GM13976 (cell line): ENCODE measurements at regions not wholly inside any gene's neighbourhood (a gene's known extent, or its start where the extent isn't known, plus 50 kb on each side); places are given as distances from the start of the nearest gene placed in this dataset.
"Not testable (repeated sequence)": the region's sequence is repeated elsewhere in the genome, so short reads cannot be mapped to it uniquely, and the experiment has no call there.

ENCODE experiments used
- DNase-seq: peaks from one replicate; pipeline ENCODE4 v3.0.0; 2012; ENCODE audit warnings: low spot score
- in situ Hi-C: fragments of 300-500 bp; cut with MboI; formaldehyde crosslinking; loops from one replicate; pipeline ENCODE4 v1.12.0; 2022; ENCODE audit warnings: low sequenced_read_pairs, mixed read lengths, inconsistent platforms; ENCODE audit not compliant: unreplicated experiment
- TF ChIP-seq, protein P1 (sequence below): IDR thresholded peaks from 2 replicates; pipeline ENCODE4 v1.5.1; 2012; ENCODE audit warnings: borderline replicate concordance, mild to moderate bottlenecking; ENCODE audit not compliant: insufficient read depth; ENCODE audit errors: extremely low read depth, missing control alignments, control extremely low read depth

GRCh38 chr5:174642816-174643405, 81.5 kb upstream of the MSX2 start:
- in situ Hi-C loops, result no loop called here
- TF ChIP-seq, protein P1, sequence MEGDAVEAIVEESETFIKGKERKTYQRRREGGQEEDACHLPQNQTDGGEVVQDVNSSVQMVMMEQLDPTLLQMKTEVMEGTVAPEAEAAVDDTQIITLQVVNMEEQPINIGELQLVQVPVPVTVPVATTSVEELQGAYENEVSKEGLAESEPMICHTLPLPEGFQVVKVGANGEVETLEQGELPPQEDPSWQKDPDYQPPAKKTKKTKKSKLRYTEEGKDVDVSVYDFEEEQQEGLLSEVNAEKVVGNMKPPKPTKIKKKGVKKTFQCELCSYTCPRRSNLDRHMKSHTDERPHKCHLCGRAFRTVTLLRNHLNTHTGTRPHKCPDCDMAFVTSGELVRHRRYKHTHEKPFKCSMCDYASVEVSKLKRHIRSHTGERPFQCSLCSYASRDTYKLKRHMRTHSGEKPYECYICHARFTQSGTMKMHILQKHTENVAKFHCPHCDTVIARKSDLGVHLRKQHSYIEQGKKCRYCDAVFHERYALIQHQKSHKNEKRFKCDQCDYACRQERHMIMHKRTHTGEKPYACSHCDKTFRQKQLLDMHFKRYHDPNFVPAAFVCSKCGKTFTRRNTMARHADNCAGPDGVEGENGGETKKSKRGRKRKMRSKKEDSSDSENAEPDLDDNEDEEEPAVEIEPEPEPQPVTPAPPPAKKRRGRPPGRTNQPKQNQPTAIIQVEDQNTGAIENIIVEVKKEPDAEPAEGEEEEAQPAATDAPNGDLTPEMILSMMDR, result no peak
- no peak for DNase-seq

DNA sequence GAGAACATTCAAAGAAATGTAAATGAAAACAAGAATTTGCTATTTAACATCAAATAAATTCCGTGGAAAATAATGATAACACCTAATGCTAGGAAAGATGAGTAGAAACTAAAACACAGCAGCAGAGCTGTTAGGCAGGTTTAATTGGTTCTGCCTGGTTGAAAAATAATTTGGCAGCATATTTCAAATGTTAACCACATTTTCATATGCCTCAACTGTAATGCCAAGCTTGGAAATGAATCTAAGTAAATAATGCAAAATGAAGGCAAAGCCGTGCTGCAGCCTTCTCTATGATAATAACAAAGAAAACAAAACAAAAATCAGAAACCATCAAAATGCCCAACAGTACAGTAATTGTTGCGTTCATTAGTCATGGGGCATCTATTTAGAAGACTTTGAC, 79.9 kb upstream of the MSX2 start:
- no peak for DNase-seq
- in situ Hi-C loops, result no loop called here
- TF ChIP-seq, protein P1, result no peak

DNA sequence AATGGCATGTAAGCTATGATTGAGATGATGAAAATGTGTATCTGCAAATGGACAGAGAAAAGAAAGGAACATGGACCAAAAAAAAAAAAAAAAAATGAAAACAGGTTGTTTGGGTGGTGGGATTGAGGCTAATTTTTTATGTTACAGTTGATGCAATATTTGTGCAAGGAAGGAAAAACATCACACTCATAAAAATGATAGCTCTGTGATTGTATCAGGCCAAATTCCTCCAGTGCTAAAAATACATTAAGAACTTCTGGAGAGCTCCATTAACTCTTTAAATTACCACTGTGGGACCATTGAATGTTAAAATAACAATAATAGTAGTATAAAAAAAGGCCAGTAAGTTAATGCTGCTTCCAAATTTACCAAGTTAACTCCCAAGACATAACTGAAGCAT, 79.5 kb upstream of the MSX2 start:
- no peak for DNase-seq
- in situ Hi-C loops, result no loop called here
- TF ChIP-seq, protein P1, result no peak

DNA sequence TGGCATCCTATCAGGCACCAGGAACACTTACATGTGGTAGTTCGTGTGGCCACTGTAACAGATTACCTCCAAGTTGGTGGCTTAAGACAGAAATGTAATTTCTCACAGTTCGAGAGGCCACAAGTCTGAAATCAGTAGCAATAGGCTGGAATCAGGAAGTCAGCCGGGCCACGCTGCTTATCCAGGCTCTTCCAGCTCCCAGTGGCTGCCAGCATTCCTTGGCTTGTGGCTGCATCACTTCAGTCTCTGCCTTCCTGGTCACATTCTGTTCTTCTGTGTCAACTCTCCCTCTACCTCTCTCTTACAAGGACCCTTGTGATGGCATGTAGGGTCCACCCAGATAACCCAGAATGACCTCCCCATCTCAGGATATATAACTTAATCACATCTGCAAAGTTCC, 78.7 kb upstream of the MSX2 start:
- TF ChIP-seq, protein P1, result no peak
- DNase-seq, result no peak
- in situ Hi-C loops, result no loop called here

GRCh38 chr5:174648618-174649017, 75.8 kb upstream of the MSX2 start:
- in situ Hi-C loops, DNase-seq: not testable (repeated sequence)

DNA sequence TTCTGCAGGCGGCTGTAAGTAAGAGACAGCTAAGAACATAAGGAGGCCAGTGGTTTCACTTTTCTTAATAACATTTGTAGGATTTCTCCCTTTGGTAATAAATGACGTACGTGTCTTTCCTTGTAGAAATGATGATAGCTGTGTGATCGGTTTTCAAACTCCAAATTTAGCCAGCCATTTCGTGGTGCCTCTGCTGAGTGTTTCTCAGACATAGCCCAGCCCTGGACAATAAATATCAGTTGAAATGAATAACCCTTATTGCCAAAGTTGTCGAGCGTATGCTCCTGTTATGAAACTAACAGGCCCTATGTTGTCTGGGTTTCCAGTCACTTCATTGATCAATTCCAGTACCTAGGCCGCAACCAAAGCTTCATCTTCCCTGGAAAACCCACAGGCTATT, 75.0 kb upstream of the MSX2 start:
- in situ Hi-C loops, result no loop called here
- no peak for DNase-seq
- TF ChIP-seq, protein P1, result no peak

- no peak for DNase-seq
- in situ Hi-C loops, result no loop called here
- TF ChIP-seq, protein P1, result no peak
Observed at GRCh38 chr5:174654442-174654841, 69.9 kb upstream of the MSX2 start.

DNA sequence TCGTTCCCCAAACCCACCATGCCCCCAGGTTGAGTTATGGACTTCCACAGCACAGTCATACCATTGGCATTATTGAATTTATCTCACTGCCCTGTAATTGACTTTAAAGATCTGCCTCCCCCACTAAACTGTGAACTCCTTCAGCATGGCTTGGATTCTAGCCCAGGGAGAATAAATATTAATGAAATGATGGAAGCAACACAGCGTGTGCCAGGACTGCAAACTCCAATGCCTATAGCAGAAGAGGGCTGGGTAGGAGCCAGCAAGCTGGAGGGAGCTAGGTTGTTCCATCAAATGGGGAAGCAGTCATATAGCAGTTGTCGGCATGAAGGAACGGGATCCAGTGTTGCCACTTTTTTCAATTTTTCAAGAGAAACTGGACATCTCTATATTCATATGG, 69.0 kb upstream of the MSX2 start:
- TF ChIP-seq, protein P1, result no peak
- DNase-seq, result no peak
- in situ Hi-C loops, result no loop called here
